GM12878 (cell line): ENCODE measurements at regions not wholly inside any gene's neighbourhood (a gene's known extent, or its start where the extent isn't known, plus 50 kb on each side); places are given as distances from the start of the nearest gene placed in this dataset.

ENCODE experiments used
- FOXM1 ChIP-seq: IDR thresholded peaks from 2 replicates; pipeline ENCODE4 v1.6.1; 2012; ENCODE audit warnings: low read depth, mild to moderate bottlenecking, inconsistent platforms, low read length, moderate library complexity
- HCFC1 ChIP-seq: fragments of 150-350 bp; IDR thresholded peaks from 2 replicates; pipeline ENCODE4 v1.6.1; 2014; ENCODE audit warnings: low read length
- HSF1 ChIP-seq: fragments of 150-350 bp; IDR thresholded peaks from 2 replicates; pipeline ENCODE4 v1.6.1; 2014; ENCODE audit warnings: mild to moderate bottlenecking, low read depth, low read length
- NFYA ChIP-seq: IDR thresholded peaks from 2 replicates; pipeline ENCODE4 v1.6.1; 2011; ENCODE audit warnings: low read depth, mild to moderate bottlenecking, low read length, improper control_type of control experiment, borderline replicate concordance
- SMAD1 ChIP-seq: fragments of 450-650 bp; IDR thresholded peaks from 2 replicates; pipeline ENCODE4 v1.6.1; 2018; ENCODE audit warnings: mild to moderate bottlenecking, low read depth; ENCODE audit not compliant: partially characterized antibody
- ZNF24 ChIP-seq: fragments of 450-650 bp; IDR thresholded peaks from 2 replicates; pipeline ENCODE4 v1.6.1; 2017; ENCODE audit warnings: antibody characterized with exemption, mild to moderate bottlenecking
- TF ChIP-seq, protein P1 (sequence below): fragments of 450-650 bp; IDR thresholded peaks from 2 replicates; pipeline ENCODE4 v1.6.1; 2017; ENCODE audit warnings: mild to moderate bottlenecking, moderate library complexity
- TF ChIP-seq, protein P2 (sequence below): fragments of 450-650 bp; IDR thresholded peaks from 2 replicates; pipeline ENCODE4 v1.6.1; 2017; ENCODE audit warnings: mild to moderate bottlenecking, low read depth, inconsistent platforms; ENCODE audit not compliant: poor library complexity, severe bottlenecking

DNA sequence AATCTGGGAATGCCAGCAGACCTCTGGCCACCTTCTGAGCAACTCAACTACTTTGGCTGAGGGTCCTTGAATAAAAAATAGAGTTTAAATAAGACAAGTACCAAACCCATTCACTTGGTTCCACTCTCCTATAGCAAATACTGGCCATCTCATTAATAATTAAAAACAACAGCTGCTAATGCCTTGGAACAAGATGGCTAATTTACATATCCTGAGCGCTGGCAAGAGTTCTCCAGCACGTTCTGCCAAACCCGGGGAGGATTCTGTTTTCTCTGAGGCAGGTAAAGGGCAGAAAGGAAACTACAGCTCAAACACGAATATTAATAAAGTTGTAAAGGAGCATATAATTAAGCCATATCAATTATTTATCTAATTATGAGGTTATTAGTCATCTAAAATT is 1123.7 kb downstream of the TDRD15 start (continued):
- TF ChIP-seq HSF1 (no peak), ZNF24 (no peak), SMAD1 (no peak), HCFC1 (no peak), NFYA (no peak), FOXM1 (no peak)
- TF ChIP-seq, protein P1, sequence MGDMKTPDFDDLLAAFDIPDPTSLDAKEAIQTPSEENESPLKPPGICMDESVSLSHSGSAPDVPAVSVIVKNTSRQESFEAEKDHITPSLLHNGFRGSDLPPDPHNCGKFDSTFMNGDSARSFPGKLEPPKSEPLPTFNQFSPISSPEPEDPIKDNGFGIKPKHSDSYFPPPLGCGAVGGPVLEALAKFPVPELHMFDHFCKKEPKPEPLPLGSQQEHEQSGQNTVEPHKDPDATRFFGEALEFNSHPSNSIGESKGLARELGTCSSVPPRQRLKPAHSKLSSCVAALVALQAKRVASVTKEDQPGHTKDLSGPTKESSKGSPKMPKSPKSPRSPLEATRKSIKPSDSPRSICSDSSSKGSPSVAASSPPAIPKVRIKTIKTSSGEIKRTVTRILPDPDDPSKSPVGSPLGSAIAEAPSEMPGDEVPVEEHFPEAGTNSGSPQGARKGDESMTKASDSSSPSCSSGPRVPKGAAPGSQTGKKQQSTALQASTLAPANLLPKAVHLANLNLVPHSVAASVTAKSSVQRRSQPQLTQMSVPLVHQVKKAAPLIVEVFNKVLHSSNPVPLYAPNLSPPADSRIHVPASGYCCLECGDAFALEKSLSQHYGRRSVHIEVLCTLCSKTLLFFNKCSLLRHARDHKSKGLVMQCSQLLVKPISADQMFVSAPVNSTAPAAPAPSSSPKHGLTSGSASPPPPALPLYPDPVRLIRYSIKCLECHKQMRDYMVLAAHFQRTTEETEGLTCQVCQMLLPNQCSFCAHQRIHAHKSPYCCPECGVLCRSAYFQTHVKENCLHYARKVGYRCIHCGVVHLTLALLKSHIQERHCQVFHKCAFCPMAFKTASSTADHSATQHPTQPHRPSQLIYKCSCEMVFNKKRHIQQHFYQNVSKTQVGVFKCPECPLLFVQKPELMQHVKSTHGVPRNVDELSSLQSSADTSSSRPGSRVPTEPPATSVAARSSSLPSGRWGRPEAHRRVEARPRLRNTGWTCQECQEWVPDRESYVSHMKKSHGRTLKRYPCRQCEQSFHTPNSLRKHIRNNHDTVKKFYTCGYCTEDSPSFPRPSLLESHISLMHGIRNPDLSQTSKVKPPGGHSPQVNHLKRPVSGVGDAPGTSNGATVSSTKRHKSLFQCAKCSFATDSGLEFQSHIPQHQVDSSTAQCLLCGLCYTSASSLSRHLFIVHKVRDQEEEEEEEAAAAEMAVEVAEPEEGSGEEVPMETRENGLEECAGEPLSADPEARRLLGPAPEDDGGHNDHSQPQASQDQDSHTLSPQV = no peak
- TF ChIP-seq, protein P2, sequence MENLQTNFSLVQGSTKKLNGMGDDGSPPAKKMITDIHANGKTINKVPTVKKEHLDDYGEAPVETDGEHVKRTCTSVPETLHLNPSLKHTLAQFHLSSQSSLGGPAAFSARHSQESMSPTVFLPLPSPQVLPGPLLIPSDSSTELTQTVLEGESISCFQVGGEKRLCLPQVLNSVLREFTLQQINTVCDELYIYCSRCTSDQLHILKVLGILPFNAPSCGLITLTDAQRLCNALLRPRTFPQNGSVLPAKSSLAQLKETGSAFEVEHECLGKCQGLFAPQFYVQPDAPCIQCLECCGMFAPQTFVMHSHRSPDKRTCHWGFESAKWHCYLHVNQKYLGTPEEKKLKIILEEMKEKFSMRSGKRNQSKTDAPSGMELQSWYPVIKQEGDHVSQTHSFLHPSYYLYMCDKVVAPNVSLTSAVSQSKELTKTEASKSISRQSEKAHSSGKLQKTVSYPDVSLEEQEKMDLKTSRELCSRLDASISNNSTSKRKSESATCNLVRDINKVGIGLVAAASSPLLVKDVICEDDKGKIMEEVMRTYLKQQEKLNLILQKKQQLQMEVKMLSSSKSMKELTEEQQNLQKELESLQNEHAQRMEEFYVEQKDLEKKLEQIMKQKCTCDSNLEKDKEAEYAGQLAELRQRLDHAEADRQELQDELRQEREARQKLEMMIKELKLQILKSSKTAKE = no peak
